ENCODE measurements at regions not wholly inside any gene's neighbourhood (a gene's known extent, or its start where the extent isn't known, plus 50 kb on each side); places are given as distances from the start of the nearest gene placed in this dataset.

DNA sequence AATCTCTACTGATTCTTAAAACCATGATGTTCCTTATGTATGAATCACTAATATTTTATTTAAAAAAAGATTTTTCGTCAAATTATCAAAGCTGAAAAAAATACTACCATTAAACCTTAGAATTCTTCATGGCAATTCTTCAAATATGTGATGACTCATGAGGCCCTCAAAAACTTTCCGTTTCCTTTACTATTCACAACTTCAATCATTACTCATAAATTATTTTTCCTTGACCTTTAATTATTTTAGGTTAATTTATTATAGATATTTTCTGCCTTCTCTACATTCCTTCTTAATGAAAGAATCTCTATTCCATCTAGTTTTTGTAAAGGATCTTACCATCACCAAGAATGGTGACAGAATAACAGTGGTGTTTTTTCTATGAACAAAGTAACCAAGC is 162.1 kb upstream of the SOX5 start:
- in situ Hi-C loops (cut with HindIII; ENCODE audit: low sequenced_read_pairs) = no loop called here

DNA sequence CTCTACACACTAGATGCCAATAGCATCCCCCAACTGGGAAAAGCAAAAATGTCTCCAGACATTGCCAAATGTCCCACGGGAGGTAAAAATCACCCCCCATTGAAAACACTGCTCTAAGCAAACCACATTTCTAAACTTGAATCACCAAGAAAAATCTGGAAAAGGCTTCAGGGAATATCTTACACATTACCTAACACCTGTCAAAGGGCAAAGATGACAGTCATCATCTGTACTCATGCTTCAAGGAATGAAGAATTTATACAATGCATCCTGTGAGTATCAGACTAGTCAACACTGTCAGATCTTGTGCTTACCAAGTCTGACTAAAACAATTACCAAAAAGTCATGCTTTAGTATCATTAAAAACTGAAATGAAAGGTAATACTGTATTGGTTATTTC is 161.6 kb upstream of the SOX5 start:
- in situ Hi-C loops (cut with HindIII; ENCODE audit: low sequenced_read_pairs) = no loop called here

GRCh38 chr12:24109381-24110039 is 160.0 kb upstream of the SOX5 start:
- in situ Hi-C loops (cut with HindIII; ENCODE audit: low sequenced_read_pairs) = no loop called here

DNA sequence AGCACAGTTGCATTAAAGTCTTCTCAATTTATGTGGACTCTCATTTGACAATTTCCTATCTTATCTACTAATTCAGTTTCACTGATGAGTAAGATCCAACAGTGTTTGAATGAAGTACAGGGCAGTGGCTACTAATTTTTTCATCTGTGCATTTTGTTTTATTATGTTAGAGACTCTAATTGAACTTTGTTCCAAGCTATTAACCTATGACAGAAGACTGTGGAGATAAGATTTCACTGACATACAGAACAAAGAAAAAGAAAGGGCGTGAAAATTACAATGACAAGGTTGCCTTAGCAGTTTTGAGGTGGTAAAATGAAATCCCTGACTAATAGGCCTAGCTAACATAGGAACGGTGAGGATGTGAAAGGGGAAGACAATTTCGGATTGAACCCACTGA is 153.2 kb upstream of the SOX5 start:
- in situ Hi-C loops (cut with HindIII; ENCODE audit: low sequenced_read_pairs) = no loop called here

DNA sequence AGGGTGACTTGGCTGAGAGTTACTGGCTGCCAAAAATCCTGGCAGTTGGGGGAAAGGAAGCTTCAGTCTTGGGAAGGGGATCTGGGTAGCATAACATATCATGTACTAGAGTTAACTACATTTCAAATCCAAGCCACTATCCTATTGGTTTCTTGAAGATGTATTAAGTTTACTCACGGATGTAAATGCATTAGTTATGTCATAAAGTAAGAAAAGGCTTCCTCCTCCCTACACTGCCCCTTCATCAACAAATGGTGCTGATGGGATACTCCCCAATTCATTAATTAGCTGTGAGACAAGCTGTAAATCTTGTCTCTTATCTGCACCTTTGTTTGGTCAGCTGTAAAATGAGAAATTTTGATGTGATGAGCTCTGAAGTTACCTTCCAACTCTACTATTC is 150.1 kb upstream of the SOX5 start:
- in situ Hi-C loops (cut with HindIII; ENCODE audit: low sequenced_read_pairs) = no loop called here

DNA sequence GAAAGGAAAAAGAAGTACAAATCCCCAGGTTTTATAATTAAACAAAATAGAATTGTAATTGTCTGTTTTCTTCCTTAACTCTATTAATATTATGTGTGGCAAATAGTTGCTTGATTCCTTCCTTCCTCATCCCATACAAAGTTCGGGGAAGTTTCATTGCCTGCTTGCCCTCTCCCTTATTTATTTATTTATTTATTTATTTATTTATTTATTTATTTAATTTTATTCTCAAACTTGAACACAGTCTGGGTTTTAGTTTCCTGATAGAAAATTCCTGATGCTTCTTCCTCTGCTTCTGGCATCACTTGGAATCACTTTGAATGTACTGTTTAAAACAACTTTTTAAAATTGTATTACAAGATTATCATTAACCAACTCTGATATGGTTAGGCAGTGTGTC is 145.8 kb upstream of the SOX5 start:
- in situ Hi-C loops (cut with HindIII; ENCODE audit: low sequenced_read_pairs) = no loop called here

- in situ Hi-C loops (cut with HindIII; ENCODE audit: low sequenced_read_pairs) = no loop called here
Measured at GRCh38 chr12:24089510-24089890, 140.0 kb upstream of the SOX5 start.

- in situ Hi-C loops (cut with HindIII; ENCODE audit: low sequenced_read_pairs) = no loop called here
Measured at GRCh38 chr12:24088751-24089509, 139.5 kb upstream of the SOX5 start.

DNA sequence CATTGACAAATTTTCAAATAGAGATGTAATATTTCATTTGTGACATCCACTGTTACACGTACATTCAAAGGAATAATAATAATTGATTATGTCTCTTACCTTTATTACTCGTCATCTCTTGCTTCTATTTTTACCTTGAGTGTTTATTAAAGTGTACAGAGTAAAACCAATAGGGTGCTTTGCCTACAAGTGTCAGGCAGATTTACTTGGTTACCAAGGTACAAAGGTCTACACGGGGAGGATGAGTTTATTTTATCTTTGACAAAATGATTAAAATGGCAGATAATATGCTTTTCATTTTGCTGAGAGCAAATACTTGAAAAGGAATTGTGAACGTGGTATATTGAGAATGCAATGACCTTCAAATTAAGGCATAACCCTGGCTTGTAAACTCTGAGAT is 137.8 kb upstream of the SOX5 start:
- in situ Hi-C loops (cut with HindIII; ENCODE audit: low sequenced_read_pairs) = no loop called here

- in situ Hi-C loops (cut with HindIII; ENCODE audit: low sequenced_read_pairs) = no loop called here
Measured at GRCh38 chr12:24084800-24085199, 135.3 kb upstream of the SOX5 start.

DNA sequence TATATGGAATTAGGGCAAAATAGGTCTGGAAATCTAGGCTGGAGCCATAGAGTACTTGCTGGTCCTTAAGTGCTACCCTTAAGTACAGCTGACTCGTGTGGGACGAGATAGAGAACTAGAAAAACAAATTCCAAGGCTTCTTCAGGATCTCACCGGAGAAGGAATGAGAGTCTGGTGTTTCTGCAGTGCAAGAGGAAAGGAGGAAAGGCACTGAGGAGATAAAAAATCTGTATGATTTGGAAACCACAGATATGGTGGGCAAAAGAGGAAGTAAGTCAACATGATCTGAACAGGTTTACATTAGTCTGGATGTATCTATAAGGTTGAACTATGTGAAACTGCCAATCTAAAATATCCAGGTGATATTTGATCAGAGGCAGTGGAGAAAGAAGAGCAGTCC is 134.4 kb upstream of the SOX5 start:
- in situ Hi-C loops (cut with HindIII; ENCODE audit: low sequenced_read_pairs) = no loop called here

DNA sequence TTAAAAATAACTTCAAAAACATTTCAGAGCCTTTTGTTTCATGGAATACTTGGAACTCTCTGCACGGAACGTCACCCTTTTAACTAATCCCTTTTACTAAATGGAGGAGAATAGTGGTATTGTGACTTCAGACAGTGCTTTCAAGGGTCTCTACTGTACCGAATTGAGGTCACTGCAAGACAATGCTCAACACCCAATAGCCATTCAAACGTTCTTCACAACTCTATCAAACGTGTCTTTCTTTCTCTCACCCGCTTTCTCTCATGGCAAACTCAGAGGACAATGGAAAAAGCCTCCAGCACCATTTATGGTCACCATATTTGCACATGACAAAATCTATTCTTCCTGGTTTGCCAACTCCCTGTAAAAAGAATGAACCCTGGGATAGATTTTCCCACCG is 132.1 kb upstream of the SOX5 start:
- in situ Hi-C loops (cut with HindIII; ENCODE audit: low sequenced_read_pairs) = no loop called here

DNA sequence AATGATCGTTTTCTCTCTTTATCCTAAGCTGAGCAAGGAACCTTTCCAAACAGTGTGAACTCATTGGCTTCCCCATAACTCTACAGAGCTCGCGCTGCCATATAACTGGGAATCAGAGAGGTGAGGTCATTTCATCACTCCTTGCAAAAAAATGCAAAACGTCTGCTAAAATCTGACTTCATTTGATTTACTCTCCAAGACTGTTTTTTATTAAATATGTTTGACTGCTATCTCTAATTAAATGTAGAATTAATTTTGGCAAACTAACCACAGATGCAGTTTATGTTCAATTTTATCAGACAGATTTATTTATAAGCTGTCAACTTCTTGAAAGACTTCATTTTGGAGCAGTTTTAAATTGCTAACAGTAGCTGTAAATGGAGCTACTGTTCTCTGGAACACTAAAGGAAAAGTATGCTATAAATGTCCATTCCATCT is 131.6 kb upstream of the SOX5 start:
- in situ Hi-C loops (cut with HindIII; ENCODE audit: low sequenced_read_pairs) = no loop called here

DNA sequence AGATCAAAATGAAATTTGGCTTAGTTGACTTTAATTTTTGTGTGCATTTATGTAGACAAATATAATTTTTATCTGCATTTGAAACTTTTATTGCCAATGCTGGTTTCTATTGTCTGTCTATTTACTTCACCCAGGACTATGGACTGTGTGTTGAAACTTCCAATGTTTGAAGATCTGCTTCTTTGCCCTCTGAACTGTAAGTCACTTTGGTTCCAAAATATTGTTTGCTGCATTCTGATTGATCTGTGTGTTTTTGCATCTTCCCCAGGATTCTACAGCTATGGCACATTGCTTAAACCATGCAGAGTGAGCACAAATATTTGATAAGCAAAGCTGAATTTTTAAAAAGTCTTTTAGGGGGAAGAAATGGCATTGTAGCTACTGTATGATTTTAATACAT is 131.0 kb upstream of the SOX5 start:
- in situ Hi-C loops (cut with HindIII; ENCODE audit: low sequenced_read_pairs) = no loop called here

DNA sequence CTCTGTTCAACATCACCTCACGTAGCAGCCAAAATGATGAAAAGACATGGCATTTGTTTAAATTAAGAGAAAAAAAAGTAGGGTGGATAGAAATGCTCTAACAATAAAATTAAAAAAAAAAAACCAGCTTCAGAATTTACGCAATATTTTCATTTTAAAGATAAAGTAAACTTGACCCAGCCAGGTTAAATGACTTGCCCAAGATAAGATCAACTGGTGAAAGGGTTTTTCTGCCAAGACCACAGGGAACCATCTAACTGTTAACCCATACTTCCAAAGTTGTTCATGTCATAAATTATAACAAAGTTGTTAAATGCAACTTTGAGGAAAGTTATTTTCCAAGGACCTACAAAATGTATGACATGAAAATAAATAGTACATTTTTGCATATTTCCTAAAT is 129.6 kb upstream of the SOX5 start:
- in situ Hi-C loops (cut with HindIII; ENCODE audit: low sequenced_read_pairs) = no loop called here

DNA sequence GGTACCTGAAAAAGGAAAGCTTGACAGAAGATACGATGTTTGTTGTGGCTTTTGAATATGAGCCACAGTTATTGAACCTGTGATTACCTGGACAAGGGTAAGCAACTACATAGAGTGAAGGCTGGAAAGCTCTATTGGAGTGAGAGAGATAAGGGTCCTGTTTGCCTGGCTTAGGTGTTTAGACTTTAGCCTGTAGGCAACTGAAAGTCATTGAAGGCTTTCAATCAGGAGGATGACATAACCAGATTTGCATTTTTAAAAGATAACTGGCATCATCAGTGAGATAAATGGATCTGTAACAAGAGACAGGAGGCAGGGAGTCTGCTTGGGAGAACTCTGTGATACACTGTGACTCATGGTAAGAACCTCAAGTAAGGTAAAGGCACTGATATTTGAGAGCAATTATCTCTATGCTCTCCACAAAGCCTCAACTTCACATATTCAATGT is 128.9 kb upstream of the SOX5 start:
- in situ Hi-C loops (cut with HindIII; ENCODE audit: low sequenced_read_pairs) = no loop called here

GRCh38 chr12:24077161-24077560 is 127.7 kb upstream of the SOX5 start:
- in situ Hi-C loops (cut with HindIII; ENCODE audit: low sequenced_read_pairs) = no loop called here

DNA sequence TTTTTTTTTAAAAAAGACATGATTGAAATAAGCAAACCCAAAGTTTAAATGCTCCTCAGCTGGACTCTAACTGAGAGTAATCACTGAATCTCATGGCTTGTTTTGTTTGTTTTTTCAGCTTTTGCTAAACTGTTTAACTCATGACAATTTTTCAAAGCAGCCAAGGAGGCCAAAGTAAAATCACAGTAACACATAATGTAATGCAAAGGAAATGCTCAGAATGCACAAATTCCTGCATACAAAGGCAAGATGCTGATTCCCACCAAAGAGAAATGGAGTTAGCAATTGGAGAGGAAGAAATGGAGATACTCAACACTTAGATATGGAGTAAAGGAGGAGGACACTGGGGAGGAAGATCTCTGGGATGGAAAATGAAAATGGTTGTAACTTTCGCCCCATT is 126.2 kb upstream of the SOX5 start:
- in situ Hi-C loops (cut with HindIII; ENCODE audit: low sequenced_read_pairs) = no loop called here

GRCh38 chr12:24073170-24073810 is 123.8 kb upstream of the SOX5 start:
- in situ Hi-C loops (cut with HindIII; ENCODE audit: low sequenced_read_pairs) = no loop called here

- in situ Hi-C loops (cut with HindIII; ENCODE audit: low sequenced_read_pairs) = no loop called here
Measured at GRCh38 chr12:24072302-24072701, 122.8 kb upstream of the SOX5 start.

DNA sequence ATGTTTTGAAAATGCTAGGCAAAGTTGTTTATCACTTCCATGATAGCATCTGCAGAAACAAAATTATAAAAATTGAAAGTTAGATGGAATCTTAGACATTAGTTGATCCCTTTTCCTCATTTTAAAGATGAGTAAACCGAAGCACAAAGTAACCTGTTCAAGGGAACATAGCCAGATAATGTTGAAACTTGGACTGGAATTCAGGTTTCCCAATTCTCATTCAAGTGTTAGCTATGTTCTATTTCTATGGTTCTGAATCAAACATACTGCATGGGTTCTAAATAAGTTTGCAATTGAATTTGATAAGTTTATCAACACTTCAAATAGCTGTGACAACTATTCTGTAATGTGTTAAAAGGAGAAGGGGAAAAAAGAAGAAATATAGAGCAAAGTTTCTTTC is 122.4 kb upstream of the SOX5 start:
- in situ Hi-C loops (cut with HindIII; ENCODE audit: low sequenced_read_pairs) = no loop called here

All from endothelial cell of hepatic sinusoid (primary cell).